GM19238 (cell line): ENCODE measurements at regions not wholly inside any gene's neighbourhood (a gene's known extent, or its start where the extent isn't known, plus 50 kb on each side); places are given as distances from the start of the nearest gene placed in this dataset.
"Not testable (repeated sequence)": the region's sequence is repeated elsewhere in the genome, so short reads cannot be mapped to it uniquely, and the experiment has no call there.

Experiments used
- DNase-seq: peaks from one replicate; pipeline ENCODE4 v3.0.0; 2011; ENCODE audit warnings: low spot score; ENCODE audit not compliant: insufficient read length

DNA sequence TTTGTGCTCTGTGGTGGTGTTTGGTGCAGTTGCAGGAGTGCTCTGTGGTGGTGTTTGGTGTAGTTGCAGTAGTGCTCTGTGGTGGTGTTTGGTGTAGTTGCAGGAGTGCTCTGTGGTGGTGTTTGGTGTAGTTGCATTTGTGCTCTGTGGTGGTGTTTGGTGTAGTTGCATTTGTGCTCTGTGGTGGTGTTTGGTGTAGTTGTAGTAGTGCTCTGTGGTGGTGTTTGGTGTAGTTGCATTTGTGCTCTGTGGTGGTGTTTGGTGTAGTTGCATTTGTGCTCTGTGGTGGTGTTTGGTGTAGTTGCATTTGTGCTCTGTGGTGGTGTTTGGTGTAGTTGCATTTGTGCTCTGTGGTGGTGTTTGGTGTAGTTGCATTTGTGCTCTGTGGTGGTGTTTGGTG lies 705.7 kb upstream of the FRG1 start:
- DNase-seq: not testable (repeated sequence)

DNA sequence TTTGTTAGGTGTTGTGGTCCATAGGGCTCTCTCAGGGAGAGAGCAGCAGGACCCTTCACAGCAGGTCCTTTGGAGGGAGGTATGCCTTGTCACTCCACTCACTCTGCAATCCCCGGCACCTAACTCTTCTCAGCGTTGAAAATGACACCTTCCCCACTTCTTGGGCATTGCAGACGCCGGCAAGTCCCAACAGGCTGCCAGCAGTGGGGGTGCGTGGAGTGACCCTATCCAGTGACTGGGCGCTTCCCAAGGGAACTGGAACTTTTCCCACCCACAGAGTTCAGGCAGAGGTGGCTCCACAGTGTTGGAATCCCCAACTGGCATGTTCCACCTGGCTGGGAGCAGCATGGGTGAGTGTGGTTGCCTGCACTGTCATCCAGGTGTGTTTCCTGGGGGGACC lies 705.1 kb upstream of the FRG1 start:
- DNase-seq: no peak

DNA sequence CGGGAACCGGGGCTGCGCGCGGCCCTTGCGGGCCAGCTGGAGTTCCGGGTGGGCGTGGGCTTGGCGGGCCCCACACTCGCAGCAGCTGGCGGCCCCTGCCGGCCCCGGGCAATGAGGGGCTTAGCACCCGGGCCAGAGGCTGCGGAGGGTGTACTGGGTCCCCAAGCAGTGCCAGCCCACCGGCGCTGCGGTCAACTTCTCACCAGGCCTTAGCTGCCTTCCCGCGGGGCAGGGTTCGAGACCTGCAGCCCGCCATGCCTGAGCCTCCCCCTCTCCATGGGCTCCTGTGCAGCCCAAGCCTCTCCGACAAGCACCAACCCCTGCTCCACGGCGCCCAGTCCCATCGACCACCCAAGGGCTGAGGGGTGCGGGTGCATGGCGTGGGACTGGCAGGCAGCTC lies 704.4 kb upstream of the FRG1 start:
- not testable (repeated sequence) for DNase-seq

- no peak for DNase-seq
Measured at GRCh38 chr4:189237340-189237739, 703.3 kb upstream of the FRG1 start.

DNA sequence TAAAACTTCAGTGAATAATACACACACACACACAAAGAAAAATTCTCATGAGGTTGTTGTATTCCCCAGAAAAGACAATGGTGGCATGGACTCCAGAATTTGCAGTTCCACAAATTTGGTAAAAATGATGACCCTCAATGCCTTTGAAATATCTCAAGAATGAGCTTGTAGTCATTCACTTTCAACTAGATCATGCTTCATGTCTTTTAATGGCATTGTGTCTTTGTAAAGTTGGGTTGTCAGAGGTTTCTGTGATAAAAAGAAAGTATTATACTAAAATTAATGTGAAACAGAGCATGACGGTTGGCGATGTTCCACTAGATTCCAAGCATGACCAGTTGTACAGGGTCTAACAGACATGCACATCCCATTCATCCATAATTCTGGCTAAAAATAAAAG lies 685.0 kb upstream of the FRG1 start:
- no peak for DNase-seq

DNA sequence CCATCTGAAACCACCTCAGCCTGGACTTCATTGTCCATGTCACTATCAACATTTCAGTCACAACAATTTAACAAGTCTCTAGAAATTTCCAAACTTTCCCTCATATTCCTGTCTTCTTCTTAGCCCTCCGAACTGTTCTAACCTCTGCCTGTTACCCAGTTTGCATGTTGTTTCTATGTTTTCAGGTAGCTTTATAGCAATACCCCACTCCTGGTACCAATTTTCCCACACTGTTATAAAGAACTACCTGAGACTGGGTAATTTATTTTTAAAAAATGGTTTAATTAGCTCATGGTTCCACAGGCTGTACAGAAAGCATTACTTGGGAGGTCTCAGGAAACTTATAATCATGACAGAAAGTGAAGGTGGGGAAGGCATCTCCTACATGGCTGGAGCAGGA lies 679.2 kb upstream of the FRG1 start:
- DNase-seq: no peak

DNA sequence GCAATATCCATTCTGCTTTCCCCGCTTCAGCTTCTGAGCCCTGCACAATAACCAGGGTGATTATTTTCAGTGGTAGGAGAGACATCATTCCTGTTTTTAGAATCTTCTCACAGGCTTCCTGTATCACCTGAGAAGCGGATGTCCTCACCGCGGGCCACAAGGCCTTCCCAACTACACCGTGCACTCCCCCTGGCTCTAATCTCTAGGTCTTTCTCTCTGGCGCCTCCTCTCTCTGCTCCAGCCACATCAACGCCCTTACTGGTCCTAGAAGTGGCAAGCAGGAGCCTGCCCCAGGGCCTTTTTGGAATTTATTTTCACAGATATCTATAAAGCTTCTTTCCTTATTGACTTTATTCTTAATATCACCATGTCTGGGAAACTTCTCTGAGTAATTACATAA lies 675.2 kb upstream of the FRG1 start:
- DNase-seq: no peak

GRCh38 chr4:189267312-189267965 lies 673.2 kb upstream of the FRG1 start:
- DNase-seq: no peak

DNA sequence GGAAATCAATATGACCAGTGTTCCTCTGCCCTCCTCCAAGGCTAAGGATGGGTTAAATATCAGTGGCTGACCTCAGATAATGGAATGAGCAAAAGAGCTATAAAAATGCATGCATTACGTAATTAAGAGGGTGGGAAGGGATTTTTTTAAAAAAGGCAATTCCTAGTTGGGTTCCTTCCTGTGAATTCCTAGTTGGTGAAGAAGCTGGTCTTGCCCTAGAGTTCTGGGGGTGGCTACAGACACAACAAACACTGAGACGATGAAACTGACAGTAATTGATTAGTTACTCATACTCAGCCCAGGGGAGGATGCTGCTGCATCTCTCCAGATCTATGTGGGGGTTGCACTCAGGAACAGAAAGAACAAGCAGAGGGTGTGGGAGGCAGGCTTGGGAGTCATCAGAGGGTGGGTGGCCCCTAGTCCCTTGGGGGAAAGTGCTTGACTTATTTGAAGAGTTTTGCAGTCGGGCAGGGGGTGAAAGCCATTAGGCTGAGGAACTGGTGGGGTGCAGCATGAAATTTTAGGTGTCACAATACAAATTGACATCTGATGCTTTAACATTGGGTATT lies 662.0 kb upstream of the FRG1 start:
- no peak for DNase-seq

GRCh38 chr4:189279188-189279587 lies 661.5 kb upstream of the FRG1 start:
- no peak for DNase-seq

DNA sequence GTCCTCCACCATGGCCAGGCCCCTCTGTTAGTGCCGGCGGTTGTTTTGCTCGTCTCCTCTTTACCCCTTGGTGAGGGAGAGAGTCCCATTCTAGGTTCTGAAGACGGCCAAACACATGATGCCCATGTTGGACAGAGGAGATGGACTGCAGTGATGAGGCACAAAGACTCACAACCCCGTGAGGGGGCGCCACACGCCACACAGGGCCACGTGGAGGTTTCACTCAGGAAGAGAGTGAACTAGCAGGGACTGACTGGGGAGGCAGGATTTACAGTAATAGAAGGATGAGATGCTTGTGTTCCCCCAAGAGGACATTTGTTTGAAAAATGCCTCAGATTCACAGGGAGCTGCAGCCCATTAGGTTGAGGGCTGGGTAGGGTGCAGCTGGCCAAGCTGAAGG lies 655.3 kb upstream of the FRG1 start:
- no peak for DNase-seq

GRCh38 chr4:189291939-189292338 lies 648.7 kb upstream of the FRG1 start:
- no peak for DNase-seq

DNA sequence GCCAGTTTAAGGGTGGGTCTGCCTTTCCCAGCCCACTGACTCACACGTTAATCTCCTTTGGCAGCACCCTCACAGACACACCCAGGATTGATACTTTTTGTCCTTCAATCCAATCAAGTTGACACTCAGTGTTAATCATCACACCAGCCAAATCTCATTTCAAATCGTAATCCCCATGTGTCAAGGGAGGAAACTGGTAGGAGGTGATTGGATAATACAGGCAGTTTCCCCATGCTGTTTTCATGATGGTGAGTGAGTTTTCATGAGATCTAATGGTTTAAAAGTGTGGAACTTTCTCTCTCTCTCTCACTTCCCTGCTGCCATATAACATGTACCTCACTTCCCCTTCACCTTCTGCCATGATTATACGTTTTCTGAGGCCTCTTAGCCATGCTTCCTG lies 647.2 kb upstream of the FRG1 start:
- DNase-seq: no peak

DNA sequence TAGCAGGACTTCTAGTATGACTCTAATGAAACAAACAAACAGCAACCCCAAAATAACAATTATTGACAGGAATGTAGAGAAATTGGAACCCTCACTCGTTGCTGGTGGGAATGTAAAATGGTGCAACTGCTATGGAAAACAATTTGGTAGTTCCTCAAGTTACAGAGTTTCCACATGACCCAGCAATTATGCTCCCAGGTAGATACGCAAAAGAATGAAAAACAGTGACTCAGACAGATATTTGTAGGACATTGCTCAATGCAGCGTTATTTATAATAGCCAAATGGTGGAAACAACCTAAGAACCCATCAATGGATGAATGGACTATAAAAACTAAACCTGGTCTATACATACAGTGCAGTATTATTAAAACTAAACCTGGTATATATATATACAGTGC lies 646.1 kb upstream of the FRG1 start:
- no peak for DNase-seq

- DNase-seq: no peak
Measured at GRCh38 chr4:189299706-189300105, 641.0 kb upstream of the FRG1 start.

GRCh38 chr4:189301692-189302091 lies 639.0 kb upstream of the FRG1 start:
- DNase-seq: no peak

- DNase-seq: no peak
Measured at GRCh38 chr4:189302719-189303118, 638.0 kb upstream of the FRG1 start.

- DNase-seq: no peak
Measured at GRCh38 chr4:189304167-189304566, 636.5 kb upstream of the FRG1 start.

DNA sequence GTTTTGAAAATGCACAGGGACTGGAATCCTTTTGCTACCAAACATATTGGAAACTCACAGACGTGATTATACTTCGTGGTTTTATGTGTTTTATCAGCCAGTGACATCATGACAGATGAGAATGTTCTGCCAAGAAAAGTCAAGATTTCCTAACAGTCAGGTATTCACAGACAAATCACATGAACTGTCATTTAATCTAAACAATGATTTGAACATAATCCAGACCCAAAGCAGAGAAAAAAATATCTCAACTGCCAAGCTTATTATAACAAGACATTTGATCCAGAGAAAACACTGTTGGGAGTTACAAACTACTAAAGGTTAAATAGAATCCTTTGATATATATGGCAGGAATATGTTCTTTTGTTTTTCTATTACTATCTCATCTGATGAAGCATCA lies 635.9 kb upstream of the FRG1 start:
- DNase-seq: no peak

DNA sequence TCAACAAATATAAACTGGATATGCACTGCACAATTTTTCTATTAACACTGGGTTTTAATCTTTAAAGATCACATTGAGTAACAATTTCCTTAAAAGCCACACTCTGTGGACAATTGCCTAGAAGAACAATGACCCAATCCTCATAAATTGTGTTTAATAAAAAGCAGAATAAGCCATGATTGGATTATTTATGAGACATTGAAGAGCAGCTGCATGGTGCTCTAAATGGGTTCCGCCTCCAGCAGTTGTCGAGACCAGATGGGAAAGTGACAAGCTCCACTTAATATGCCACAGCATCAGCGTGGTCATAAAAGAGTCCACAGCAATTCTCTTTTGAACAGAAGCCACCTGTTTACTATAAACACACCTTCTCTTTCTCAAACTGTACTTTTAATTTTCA lies 635.2 kb upstream of the FRG1 start:
- no peak for DNase-seq

DNA sequence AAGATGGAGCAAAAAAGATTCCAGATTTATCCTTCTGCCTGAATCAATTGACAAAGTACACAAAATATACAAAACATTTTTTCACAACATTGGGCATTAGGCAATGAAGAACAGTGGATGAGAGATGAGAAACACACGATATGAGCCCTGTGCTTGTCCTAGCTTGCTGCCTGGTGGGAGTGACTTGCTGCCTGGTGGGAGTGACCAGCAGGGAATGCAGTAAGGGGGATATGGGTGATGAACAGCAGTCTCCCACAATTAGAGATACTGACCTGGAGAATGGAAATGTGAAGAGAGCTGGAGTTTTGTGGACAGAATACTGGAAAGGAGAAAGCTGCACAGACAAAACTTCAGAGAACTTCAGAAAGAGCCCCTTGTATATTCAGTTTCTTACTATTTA lies 629.4 kb upstream of the FRG1 start:
- DNase-seq: no peak

- no peak for DNase-seq
Measured at GRCh38 chr4:189313064-189313463, 627.6 kb upstream of the FRG1 start.

DNA sequence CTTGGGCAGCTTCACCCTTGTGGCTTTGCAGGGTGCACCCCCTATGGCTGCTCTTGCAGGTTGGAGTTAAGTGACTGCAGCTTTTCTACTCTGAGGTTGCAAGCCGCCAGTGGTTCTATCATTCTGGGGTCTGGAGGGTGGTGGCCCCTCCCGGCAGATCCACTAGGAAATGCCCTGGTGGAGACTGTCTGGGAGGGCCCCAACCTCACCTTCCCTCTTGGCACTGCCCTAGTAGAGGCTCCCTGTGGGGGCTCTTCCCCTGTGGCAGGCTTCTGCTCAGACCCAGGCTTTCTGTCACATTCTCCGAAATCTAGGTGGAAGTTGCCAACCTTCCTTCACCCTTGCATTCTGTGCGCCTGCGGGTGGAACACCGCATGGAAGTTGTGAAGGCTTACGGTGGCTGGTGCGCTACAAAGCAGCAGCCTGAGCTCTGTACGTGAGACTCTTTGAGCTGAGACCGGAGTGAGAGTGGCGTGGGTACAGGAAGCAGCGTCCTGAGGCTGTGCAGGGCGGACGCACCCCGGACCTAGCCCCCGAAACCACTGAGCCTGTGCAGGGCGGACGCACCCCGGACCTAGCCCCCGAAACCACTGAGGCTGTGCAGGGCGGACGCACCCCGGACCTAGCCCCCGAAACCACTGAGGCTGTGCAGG lies 626.7 kb upstream of the FRG1 start:
- no peak for DNase-seq
